Suprapubic skin (tissue), 4 donors: ENCODE measurements at regions not wholly inside any gene's neighbourhood (a gene's known extent, or its start where the extent isn't known, plus 50 kb on each side); places are given as distances from the start of the nearest gene placed in this dataset.

Source experiments
- DNase-seq, 2 donors: peaks; one replicate each; pipeline ENCODE4 v3.0.0-alpha.2; 2019; ENCODE audit warnings: low spot score in 2 of 2
- H3K27ac ChIP-seq: fragments of 200-600 bp; sonication (generic); one replicate; pipeline ENCODE4 v1.5.1; 2019
- H3K27me3 ChIP-seq: fragments of 200-600 bp; sonication (generic); one replicate; pipeline ENCODE4 v1.5.1; 2019
- H3K36me3 ChIP-seq: fragments of 200-600 bp; sonication (generic); one replicate; pipeline ENCODE4 v1.5.1; 2019
- H3K4me1 ChIP-seq: fragments of 200-600 bp; sonication (generic); one replicate; pipeline ENCODE4 v1.5.1; 2019
- H3K4me3 ChIP-seq: fragments of 200-600 bp; sonication (generic); one replicate; pipeline ENCODE4 v1.5.1; 2019; ENCODE audit warnings: mild to moderate bottlenecking
- H3K9me3 ChIP-seq: fragments of 200-600 bp; sonication (generic); one replicate; pipeline ENCODE4 v1.5.1; 2019
- EP300 ChIP-seq: sonication (generic); formaldehyde crosslinking; IDR thresholded peaks from one replicate; pipeline ENCODE4 v1.6.1; 2017; ENCODE audit warnings: antibody characterized with exemption
- POLR2A ChIP-seq, 2 donors: fragments of 450-650 bp; IDR thresholded peaks; one replicate each; pipeline ENCODE4 v1.6.1; 2017; ENCODE audit warnings: antibody characterized with exemption in 2 of 2, mild to moderate bottlenecking in 2 of 2, moderate library complexity in 2 of 2
- POLR2AphosphoS5 ChIP-seq, 3 donors: sonication (generic); formaldehyde crosslinking; IDR thresholded peaks; one replicate each; pipeline ENCODE4 v1.6.1; 2017; ENCODE audit warnings: antibody characterized with exemption in 3 of 3
- WGBS: methylation state at CpG from one replicate; pipeline ENCODE4 v1.1.5; 2018; 5-methylcytosine and 5-hydroxymethylcytosine counted together
- TF ChIP-seq, protein P1 (sequence below), 2 donors: fragments of 200-600 bp in 1 of 2; fragments of 450-650 bp in 1 of 2; sonication (generic) in 1 of 2; IDR thresholded peaks; one replicate each; pipeline ENCODE4 v1.5.1; 2016 to 2019; ENCODE audit warnings: antibody characterized with exemption in 2 of 2, mild to moderate bottlenecking in 1 of 2, moderate library complexity in 1 of 2

DNA sequence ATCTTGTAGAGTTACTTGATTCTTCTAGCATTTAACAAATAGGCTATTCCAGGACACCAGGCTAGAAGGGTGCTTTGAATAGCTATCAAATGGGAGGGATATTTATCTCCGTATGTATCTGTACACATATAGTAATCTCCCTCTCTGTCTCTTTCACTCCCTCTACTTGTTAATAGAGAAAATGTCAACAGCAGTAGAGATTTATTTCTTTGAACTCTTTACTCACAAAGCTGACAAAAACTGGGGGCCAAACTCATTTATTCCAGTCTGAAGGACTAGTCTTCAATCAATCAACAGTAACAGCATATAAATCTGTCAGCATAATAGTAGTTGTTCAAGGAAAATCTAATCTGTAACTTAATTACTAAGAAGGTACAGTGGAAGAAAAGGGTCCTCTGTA, 78.2 kb upstream of the FER start:
- Histone ChIP-seq H3K9me3 (no peaks in the 10 kb centered on the region), H3K36me3 (no peaks in the 10 kb centered on the region), H3K4me1 (no peaks in the 10 kb centered on the region), H3K27ac (no peak overlapping the region), H3K27me3 (no peaks in the 10 kb centered on the region), H3K4me3 (no peak overlapping the region)
- DNase-seq = no peak
- WGBS = 78% methylated on average over 1 of the region's 1 CpG
- TF ChIP-seq, protein P1, sequence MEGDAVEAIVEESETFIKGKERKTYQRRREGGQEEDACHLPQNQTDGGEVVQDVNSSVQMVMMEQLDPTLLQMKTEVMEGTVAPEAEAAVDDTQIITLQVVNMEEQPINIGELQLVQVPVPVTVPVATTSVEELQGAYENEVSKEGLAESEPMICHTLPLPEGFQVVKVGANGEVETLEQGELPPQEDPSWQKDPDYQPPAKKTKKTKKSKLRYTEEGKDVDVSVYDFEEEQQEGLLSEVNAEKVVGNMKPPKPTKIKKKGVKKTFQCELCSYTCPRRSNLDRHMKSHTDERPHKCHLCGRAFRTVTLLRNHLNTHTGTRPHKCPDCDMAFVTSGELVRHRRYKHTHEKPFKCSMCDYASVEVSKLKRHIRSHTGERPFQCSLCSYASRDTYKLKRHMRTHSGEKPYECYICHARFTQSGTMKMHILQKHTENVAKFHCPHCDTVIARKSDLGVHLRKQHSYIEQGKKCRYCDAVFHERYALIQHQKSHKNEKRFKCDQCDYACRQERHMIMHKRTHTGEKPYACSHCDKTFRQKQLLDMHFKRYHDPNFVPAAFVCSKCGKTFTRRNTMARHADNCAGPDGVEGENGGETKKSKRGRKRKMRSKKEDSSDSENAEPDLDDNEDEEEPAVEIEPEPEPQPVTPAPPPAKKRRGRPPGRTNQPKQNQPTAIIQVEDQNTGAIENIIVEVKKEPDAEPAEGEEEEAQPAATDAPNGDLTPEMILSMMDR (IDR thresholded peaks at IDR 0.05) = no peak
- TF ChIP-seq POLR2A (IDR thresholded peaks at IDR 0.05) (no peak), EP300 (no peak), POLR2AphosphoS5 (IDR thresholded peaks at IDR 0.05) (no peak)

GRCh38 chr5:108661590-108662219, 86.0 kb upstream of the FER start:
- no peak for DNase-seq
- 70% methylated on average over 3 of the region's 3 CpGs for WGBS
- no peak overlapping the region for H3K27ac ChIP-seq
- no peaks in the 10 kb centered on the region for H3K36me3 ChIP-seq
- H3K4me3 ChIP-seq = no peak overlapping the region
- H3K4me1 ChIP-seq = no peaks in the 10 kb centered on the region
- H3K27me3 ChIP-seq = no peaks in the 10 kb centered on the region
- no peak for TF ChIP-seq POLR2A (IDR thresholded peaks at IDR 0.05)
- no peak for TF ChIP-seq POLR2AphosphoS5 (IDR thresholded peaks at IDR 0.05)
- TF ChIP-seq EP300 = no peak
- TF ChIP-seq, protein P1 (IDR thresholded peaks at IDR 0.05) = no peak
- H3K9me3 ChIP-seq = no peaks in the 10 kb centered on the region

DNA sequence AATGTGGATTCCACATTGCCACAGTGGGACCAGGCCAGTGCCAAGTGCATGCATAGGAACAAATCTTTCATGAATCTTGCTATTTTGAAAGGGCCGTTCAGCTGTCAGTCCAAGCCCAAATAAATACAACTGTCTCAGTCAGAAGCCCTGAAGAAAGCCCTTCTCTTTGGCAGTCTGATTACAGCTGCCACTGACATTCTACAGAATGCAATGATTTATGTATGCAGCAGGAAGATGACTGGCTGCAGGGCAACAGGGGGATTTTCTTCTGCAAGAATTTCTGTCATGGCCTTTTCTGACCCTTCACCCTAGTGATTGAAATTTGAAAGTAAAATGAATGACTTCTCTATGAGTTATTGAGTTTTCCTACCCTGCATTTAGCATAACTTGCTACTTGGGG, 86.7 kb upstream of the FER start:
- Histone ChIP-seq H3K9me3 (no peaks in the 10 kb centered on the region), H3K4me1 (no peaks in the 10 kb centered on the region), H3K27me3 (no peaks in the 10 kb centered on the region), H3K27ac (no peak overlapping the region), H3K4me3 (no peak overlapping the region), H3K36me3 (no peaks in the 10 kb centered on the region)
- no peak for DNase-seq
- TF ChIP-seq POLR2AphosphoS5 (IDR thresholded peaks at IDR 0.05) = no peak
- no peak for TF ChIP-seq POLR2A (IDR thresholded peaks at IDR 0.05)
- TF ChIP-seq, protein P1 (IDR thresholded peaks at IDR 0.05) = no peak
- no peak for TF ChIP-seq EP300
- WGBS = 50% methylated on average over 1 of the region's 1 CpG

- H3K4me3 ChIP-seq = no peak overlapping the region
- H3K27ac ChIP-seq = no peak overlapping the region
- H3K27me3 ChIP-seq = no peaks in the 10 kb centered on the region
- peaks cover 3% of the 10 kb centered on the region for H3K4me1 ChIP-seq
- no peaks in the 10 kb centered on the region for H3K36me3 ChIP-seq
- no peak for DNase-seq
- TF ChIP-seq POLR2A (IDR thresholded peaks at IDR 0.05) (no peak), POLR2AphosphoS5 (IDR thresholded peaks at IDR 0.05) (no peak), EP300 (no peak)
- TF ChIP-seq, protein P1 (IDR thresholded peaks at IDR 0.05) = no peak
- H3K9me3 ChIP-seq = no peaks in the 10 kb centered on the region
- WGBS = 73% methylated on average over 6 of the region's 6 CpGs
Observed at GRCh38 chr5:108660291-108660690, 87.4 kb upstream of the FER start.

DNA sequence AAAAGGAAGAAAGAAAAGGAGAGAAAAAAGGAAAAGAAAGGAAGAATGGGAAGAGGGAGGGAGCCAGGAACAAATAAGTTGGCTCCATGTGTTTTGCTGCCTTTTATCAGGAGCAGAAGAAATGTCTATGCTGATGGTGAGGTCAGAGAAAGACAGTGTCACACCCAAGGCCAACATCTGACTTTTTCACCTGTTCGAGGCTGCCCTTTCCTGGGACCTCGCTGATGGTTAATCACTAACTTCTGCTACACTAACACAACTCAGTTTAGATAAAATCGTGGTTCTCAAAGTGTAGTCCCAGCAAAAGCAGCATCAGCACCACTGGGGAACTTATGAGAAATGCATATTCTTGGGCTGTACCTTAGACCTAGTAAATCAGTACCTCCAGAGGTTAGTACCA, 88.2 kb upstream of the FER start:
- no peak for TF ChIP-seq POLR2A (IDR thresholded peaks at IDR 0.05)
- TF ChIP-seq EP300 = no peak
- TF ChIP-seq, protein P1 (IDR thresholded peaks at IDR 0.05) = no peak
- TF ChIP-seq POLR2AphosphoS5 (IDR thresholded peaks at IDR 0.05) = no peak
- no peak for DNase-seq
- no peaks in the 10 kb centered on the region for H3K9me3 ChIP-seq
- H3K4me1 ChIP-seq = peaks cover 3% of the 10 kb centered on the region
- no peak overlapping the region for H3K27ac ChIP-seq
- no peaks in the 10 kb centered on the region for H3K27me3 ChIP-seq
- H3K36me3 ChIP-seq = no peaks in the 10 kb centered on the region
- 85% methylated on average over 3 of the region's 3 CpGs for WGBS
- no peak overlapping the region for H3K4me3 ChIP-seq
